NCI-H774 (cell line): ENCODE measurements at regions not wholly inside any gene's neighbourhood (a gene's known extent, or its start where the extent isn't known, plus 50 kb on each side); places are given as distances from the start of the nearest gene placed in this dataset.
"Not testable (repeated sequence)": the region's sequence is repeated elsewhere in the genome, so short reads cannot be mapped to it uniquely, and the experiment has no call there.

Experiments used
- DNase-seq: peaks from one replicate; lab custom pipeline; 2025; lab: John Stamatoyannopoulos, UW

- DNase-seq, result no peak
Measured at GRCh38 chr5:120088412-120088811, 375.7 kb upstream of the PRR16 start.

- no peak for DNase-seq
Measured at GRCh38 chr5:120088836-120089235, 375.3 kb upstream of the PRR16 start.

GRCh38 chr5:120091376-120091948, 372.6 kb upstream of the PRR16 start:
- no peak for DNase-seq

- DNase-seq, result no peak
Measured at GRCh38 chr5:120092649-120093048, 371.5 kb upstream of the PRR16 start.

- no peak for DNase-seq
Measured at GRCh38 chr5:120093178-120093577, 370.9 kb upstream of the PRR16 start.

GRCh38 chr5:120096413-120096812, 367.7 kb upstream of the PRR16 start:
- no peak for DNase-seq

GRCh38 chr5:120098426-120098825, 365.7 kb upstream of the PRR16 start:
- DNase-seq, result no peak

- no peak for DNase-seq
Measured at GRCh38 chr5:120098902-120099535, 365.1 kb upstream of the PRR16 start.

GRCh38 chr5:120101771-120102170, 362.3 kb upstream of the PRR16 start:
- DNase-seq, result no peak

GRCh38 chr5:120103495-120103894, 360.6 kb upstream of the PRR16 start:
- no peak for DNase-seq

- no peak for DNase-seq
Measured at GRCh38 chr5:120106912-120107525, 357.1 kb upstream of the PRR16 start.

GRCh38 chr5:120108586-120109248, 355.4 kb upstream of the PRR16 start:
- no peak for DNase-seq

- DNase-seq, result no peak
Measured at GRCh38 chr5:120122703-120123102, 341.4 kb upstream of the PRR16 start.

- DNase-seq, result no peak
Measured at GRCh38 chr5:120124031-120124430, 340.1 kb upstream of the PRR16 start.

- DNase-seq, result no peak
Measured at GRCh38 chr5:120124961-120125360, 339.1 kb upstream of the PRR16 start.

GRCh38 chr5:120132347-120132746, 331.8 kb upstream of the PRR16 start:
- DNase-seq, result not testable (repeated sequence)

GRCh38 chr5:120134944-120135343, 329.2 kb upstream of the PRR16 start:
- no peak for DNase-seq

GRCh38 chr5:120137582-120137981, 326.5 kb upstream of the PRR16 start:
- DNase-seq, result no peak

GRCh38 chr5:120139039-120139438, 325.1 kb upstream of the PRR16 start:
- no peak for DNase-seq

- no peak for DNase-seq
Measured at GRCh38 chr5:120140501-120140900, 323.6 kb upstream of the PRR16 start.

GRCh38 chr5:120141076-120141475, 323.0 kb upstream of the PRR16 start:
- DNase-seq, result no peak

- DNase-seq, result no peak
Measured at GRCh38 chr5:120146787-120147186, 317.3 kb upstream of the PRR16 start.

GRCh38 chr5:120147911-120148310, 316.2 kb upstream of the PRR16 start:
- DNase-seq, result not testable (repeated sequence)
